Nephron (organoid): ENCODE measurements at regions not wholly inside any gene's neighbourhood (a gene's known extent, or its start where the extent isn't known, plus 50 kb on each side); places are given as distances from the start of the nearest gene placed in this dataset.
"Not testable (repeated sequence)": the region's sequence is repeated elsewhere in the genome, so short reads cannot be mapped to it uniquely, and the experiment has no call there.

Experiments used
- H3K27ac Mint-ChIP-seq, 3 experiments: 2 replicates each; pipeline ENCODE4 v1.8.0; 2020; ENCODE audit warnings: mixed read lengths in 3 of 3, mild to moderate bottlenecking in 2 of 3, moderate library complexity in 1 of 3
- H3K27me3 Mint-ChIP-seq: 2 replicates; pipeline ENCODE4 v1.8.0; 2021; ENCODE audit warnings: low read depth, mild to moderate bottlenecking, moderate library complexity, mixed read lengths
- H3K36me3 Mint-ChIP-seq: 2 replicates; pipeline ENCODE4 v1.8.0; 2020; ENCODE audit warnings: low read depth, mixed read lengths
- H3K4me1 Mint-ChIP-seq: 2 replicates; pipeline ENCODE4 v1.8.0; 2020; ENCODE audit warnings: mixed read lengths
- H3K4me3 Mint-ChIP-seq, 3 experiments: 2 replicates each; pipeline ENCODE4 v1.8.0; 2020; ENCODE audit warnings: mild to moderate bottlenecking in 3 of 3, mixed read lengths in 3 of 3, moderate library complexity in 2 of 3
- H3K9me3 Mint-ChIP-seq: 2 replicates; pipeline ENCODE4 v1.8.0; 2020; ENCODE audit warnings: mixed read lengths
- TF ChIP-seq, protein P1 (sequence below), 3 experiments: fragments of 200-600 bp; sonication (generic); IDR thresholded peaks; one replicate each; pipeline ENCODE4 v1.5.0; 2021; ENCODE audit warnings: antibody characterized with exemption in 3 of 3; ENCODE audit not compliant: unreplicated experiment in 3 of 3

DNA sequence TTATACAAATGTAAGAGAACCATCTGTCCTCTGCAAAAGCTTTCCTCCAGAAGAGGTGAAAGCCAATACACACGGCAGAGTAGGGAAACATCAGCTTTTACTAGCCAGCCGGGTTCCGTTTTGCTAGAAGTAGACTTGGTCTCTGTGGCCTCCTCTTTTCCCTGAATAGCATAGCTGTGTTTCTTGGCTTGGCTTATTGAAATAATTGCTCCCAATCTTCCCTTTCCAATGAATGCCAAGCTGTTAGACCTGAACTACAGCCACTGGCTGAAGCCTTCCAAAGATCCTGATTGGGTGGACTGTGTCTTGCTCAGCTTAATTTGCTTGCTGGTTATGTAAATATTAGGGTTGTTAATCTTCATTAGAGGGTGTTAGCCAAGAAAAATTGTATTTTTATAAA is 157.8 kb upstream of the ROPN1 start:
- TF ChIP-seq, protein P1, sequence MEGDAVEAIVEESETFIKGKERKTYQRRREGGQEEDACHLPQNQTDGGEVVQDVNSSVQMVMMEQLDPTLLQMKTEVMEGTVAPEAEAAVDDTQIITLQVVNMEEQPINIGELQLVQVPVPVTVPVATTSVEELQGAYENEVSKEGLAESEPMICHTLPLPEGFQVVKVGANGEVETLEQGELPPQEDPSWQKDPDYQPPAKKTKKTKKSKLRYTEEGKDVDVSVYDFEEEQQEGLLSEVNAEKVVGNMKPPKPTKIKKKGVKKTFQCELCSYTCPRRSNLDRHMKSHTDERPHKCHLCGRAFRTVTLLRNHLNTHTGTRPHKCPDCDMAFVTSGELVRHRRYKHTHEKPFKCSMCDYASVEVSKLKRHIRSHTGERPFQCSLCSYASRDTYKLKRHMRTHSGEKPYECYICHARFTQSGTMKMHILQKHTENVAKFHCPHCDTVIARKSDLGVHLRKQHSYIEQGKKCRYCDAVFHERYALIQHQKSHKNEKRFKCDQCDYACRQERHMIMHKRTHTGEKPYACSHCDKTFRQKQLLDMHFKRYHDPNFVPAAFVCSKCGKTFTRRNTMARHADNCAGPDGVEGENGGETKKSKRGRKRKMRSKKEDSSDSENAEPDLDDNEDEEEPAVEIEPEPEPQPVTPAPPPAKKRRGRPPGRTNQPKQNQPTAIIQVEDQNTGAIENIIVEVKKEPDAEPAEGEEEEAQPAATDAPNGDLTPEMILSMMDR (IDR thresholded peaks at IDR 0.05; ENCODE audit: unreplicated experiment in 3 of 3): no peak
- Mint-ChIP-seq H3K4me3 (no peak overlapping the region), H3K27ac (peak overlapping the region in 1 of 3 experiments; percentile 56), H3K27me3 (no peaks in the 10 kb centered on the region), H3K9me3 (no peaks in the 10 kb centered on the region), H3K36me3 (peaks cover 3% of the 10 kb centered on the region), H3K4me1 (peaks cover 39% of the 10 kb centered on the region)

DNA sequence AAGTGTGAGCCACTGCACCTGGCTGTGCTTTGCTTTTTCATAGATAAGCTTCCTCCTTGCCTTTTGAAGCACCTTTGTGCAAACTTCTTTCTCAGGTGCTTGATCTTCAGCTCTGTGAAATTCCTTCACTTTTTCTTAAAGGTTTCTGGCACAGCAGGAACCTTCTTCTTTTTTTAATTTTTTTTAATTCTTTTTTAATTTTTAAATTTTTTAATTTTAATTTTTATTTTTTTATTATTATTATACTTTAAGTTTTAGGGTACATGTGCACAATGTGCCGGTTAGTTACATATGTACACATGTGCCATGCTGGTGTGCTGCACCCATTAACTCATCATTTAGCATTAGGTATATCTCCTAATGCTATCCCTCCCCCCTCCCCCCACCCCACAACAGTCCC is 161.0 kb upstream of the ROPN1 start:
- Mint-ChIP-seq H3K36me3 (peaks cover 15% of the 10 kb centered on the region), H3K4me1 (peaks cover 17% of the 10 kb centered on the region)
- not testable (repeated sequence) for H3K27me3 Mint-ChIP-seq, H3K9me3 Mint-ChIP-seq, H3K4me3 Mint-ChIP-seq, H3K27ac Mint-ChIP-seq

DNA sequence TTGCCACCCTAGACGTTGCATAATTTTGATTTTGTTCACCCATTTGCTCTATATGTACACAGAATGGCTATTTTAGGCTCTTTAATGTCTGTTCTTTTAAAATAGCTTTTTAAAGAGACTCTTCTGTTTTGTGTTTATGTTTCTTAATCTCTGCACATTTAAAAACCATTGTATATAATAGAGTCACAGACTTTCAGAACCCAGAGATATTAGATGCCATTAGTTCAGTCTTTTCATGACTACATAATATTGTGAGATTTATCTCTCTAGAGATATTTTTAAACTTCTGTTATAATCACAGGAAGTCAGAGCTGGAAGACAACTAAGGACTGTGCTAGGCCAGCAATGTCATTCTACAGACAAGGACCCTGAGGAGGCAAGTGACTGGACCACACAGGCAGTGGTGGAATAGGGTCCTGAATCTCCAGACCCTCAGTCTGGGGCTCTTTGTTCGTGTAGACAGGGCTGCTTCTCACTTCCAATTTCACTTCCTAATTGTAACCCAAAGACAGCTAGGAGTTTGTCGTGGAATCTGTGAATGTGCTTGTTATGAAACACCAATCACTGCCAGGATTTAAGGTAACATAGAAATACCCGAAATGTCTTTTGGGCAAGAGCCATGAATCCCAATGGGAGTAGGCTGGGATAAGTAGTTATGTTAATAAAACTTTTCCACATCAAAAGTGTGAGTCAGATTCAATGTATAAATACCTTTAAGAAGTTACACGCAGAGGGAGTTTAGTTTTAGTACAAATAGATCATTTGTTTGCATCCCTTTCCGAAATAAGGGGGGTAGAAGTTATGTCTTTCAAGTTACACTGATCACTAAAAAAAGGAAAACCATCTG is 165.2 kb upstream of the ROPN1 start:
- H3K27me3 Mint-ChIP-seq: no peaks in the 10 kb centered on the region
- peaks cover 15% of the 10 kb centered on the region for H3K36me3 Mint-ChIP-seq
- no peak overlapping the region for H3K4me3 Mint-ChIP-seq
- peaks cover 4% of the 10 kb centered on the region for H3K9me3 Mint-ChIP-seq
- H3K4me1 Mint-ChIP-seq: peaks cover 3% of the 10 kb centered on the region
- peak overlapping the region; percentile 69 to 79 (median 77) for H3K27ac Mint-ChIP-seq
- TF ChIP-seq, protein P1 (IDR thresholded peaks at IDR 0.05; ENCODE audit: unreplicated experiment in 3 of 3): no peak

DNA sequence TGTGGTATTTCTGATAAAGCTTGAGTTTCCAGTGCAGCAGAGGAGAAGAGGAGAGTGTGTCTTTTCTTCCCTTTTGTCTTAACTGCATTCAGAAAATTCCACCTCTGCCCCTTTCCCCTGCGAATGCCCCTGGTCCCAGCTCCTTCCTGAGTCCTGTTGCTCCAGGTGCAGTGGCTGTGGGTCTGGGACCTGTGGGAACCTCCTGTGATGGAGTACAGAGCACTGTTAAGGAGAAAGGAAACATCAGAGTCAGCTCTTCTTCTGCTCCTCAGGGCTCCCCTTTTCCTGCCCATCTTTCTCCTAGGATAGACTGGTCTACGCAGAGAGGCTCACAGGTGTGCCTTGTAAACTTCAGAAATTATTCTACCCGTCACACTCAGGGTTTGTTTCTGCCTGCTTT is 165.8 kb upstream of the ROPN1 start:
- H3K4me1 Mint-ChIP-seq: peaks cover 9% of the 10 kb centered on the region
- H3K27me3 Mint-ChIP-seq: no peaks in the 10 kb centered on the region
- no peak overlapping the region for H3K4me3 Mint-ChIP-seq
- H3K9me3 Mint-ChIP-seq: peaks cover 4% of the 10 kb centered on the region
- H3K36me3 Mint-ChIP-seq: peaks cover 15% of the 10 kb centered on the region
- H3K27ac Mint-ChIP-seq: peak overlapping the region; percentile 69 to 79 (median 77)
- TF ChIP-seq, protein P1 (IDR thresholded peaks at IDR 0.05; ENCODE audit: unreplicated experiment in 3 of 3): no peak

DNA sequence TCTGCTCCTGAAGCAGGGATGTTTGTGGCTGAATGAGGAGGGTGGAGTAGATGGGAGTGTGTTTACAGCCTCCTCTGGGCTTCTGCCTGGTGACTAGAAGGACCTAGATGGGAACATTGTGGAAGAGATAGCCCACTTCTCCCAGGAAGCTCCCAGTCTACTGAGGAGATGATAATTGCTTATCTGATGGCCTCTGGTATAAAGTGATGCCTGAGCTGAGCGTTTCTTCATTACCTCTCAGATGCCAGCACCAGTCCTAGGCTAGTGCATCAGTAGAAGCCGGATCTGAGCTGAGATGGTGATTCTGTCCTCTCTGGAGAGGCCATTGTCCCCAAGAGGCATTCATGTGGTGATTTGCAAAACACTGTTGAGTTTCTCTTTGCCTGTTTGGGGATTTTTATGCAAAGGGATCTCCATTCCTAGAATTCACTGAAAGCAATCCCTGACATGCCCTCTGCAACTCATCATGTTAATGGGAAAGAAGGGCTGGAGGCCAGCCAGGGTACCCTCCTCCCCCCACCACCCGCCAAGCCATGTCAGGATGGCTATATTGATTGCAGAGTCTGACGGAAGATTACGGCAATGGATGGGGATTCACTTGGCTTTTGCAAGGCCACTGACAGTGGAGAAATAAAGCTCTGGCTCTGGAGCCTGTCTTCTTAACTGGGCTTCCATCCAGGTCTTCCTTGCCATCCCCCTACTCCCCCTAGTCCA is 166.4 kb upstream of the ROPN1 start:
- TF ChIP-seq, protein P1 (IDR thresholded peaks at IDR 0.05; ENCODE audit: unreplicated experiment in 3 of 3): no peak
- no peak overlapping the region for H3K27ac Mint-ChIP-seq
- H3K36me3 Mint-ChIP-seq: peaks cover 15% of the 10 kb centered on the region
- H3K4me3 Mint-ChIP-seq: peak overlapping the region in 1 of 3 experiments; percentile 45
- H3K27me3 Mint-ChIP-seq: no peaks in the 10 kb centered on the region
- peaks cover 4% of the 10 kb centered on the region for H3K9me3 Mint-ChIP-seq
- peaks cover 10% of the 10 kb centered on the region for H3K4me1 Mint-ChIP-seq

DNA sequence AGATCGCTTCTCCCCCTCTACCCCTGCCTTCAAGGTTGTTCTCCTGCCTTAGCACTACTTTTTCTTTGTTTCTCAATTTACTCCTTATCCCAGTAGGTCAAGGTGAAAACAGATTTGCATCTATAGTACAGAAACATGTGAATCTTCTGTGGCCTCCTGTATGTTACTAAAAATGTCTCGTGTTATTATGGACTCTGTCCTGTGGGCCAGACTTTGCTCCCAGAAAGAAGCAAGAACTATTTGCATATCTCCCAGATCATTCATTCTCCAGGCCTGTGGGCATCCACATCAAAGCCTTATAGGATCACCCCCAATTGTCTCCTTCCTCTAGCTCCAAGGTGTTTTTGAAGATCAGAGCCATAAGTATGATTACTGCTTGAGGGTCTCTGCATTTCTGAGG is 169.5 kb upstream of the ROPN1 start:
- no peaks in the 10 kb centered on the region for H3K27me3 Mint-ChIP-seq
- H3K36me3 Mint-ChIP-seq: peaks cover under 1% of the 10 kb centered on the region
- TF ChIP-seq, protein P1 (IDR thresholded peaks at IDR 0.05; ENCODE audit: unreplicated experiment in 3 of 3): no peak
- H3K4me3 Mint-ChIP-seq: no peak overlapping the region
- no peaks in the 10 kb centered on the region for H3K9me3 Mint-ChIP-seq
- H3K4me1 Mint-ChIP-seq: peaks cover 15% of the 10 kb centered on the region
- H3K27ac Mint-ChIP-seq: no peak overlapping the region
